H1 (cell line): ENCODE measurements at regions not wholly inside any gene's neighbourhood (a gene's known extent, or its start where the extent isn't known, plus 50 kb on each side); places are given as distances from the start of the nearest gene placed in this dataset.

Experiments
- CTCF ChIA-PET: fragments of 300-600 bp; sonication (Branson Sonifier 250); formaldehyde crosslinking; loops from one replicate; lab custom pipeline; 2021; ENCODE audit not compliant: partially characterized antibody; lab: Charles Lee
- POLR2A ChIA-PET: fragments of 300-600 bp; sonication (Branson Sonifier 250); formaldehyde crosslinking; loops from one replicate; lab custom pipeline; 2021; ENCODE audit warnings: inconsistent platforms; ENCODE audit not compliant: partially characterized antibody; lab: Charles Lee
- DNase-seq, 2 experiments: peaks; one replicate each; pipeline versions ENCODE4 v3.0.0 to v3.0.0-alpha.2; 2010 to 2022; ENCODE audit warnings: low spot score in 2 of 2, low read depth in 1 of 2, mixed read lengths in 1 of 2
- FAIRE-seq: peaks from 2 replicates; lab custom pipeline; 2011; peaks lifted over from hg19 to GRCh38; lab: Jason Lieb, UNC
- H2AFZ ChIP-seq: 2 replicates; pipeline ENCODE4 v1.8.1; 2012; ENCODE audit warnings: low read length, inconsistent platforms
- H2AK5ac ChIP-seq: 2 replicates; pipeline ENCODE4 v1.6.1; 2013; ENCODE audit warnings: low read depth, low read length
- H2BK120ac ChIP-seq: replicated peaks from 2 replicates; pipeline ENCODE3; 2013; ENCODE audit warnings: low read depth, low read length, inconsistent platforms
- H2BK12ac ChIP-seq: 2 replicates; pipeline ENCODE4 v1.6.1; 2013; ENCODE audit warnings: low read depth, low read length
- H2BK15ac ChIP-seq: 2 replicates; pipeline ENCODE4 v1.6.1; 2013; ENCODE audit warnings: low read length
- H2BK20ac ChIP-seq: 2 replicates; pipeline ENCODE4 v1.6.1; 2013; ENCODE audit warnings: low read length
- H2BK5ac ChIP-seq: 2 replicates; pipeline ENCODE4 v1.6.1; 2013; ENCODE audit warnings: low read depth, low read length
- H3K14ac ChIP-seq: 2 replicates; pipeline ENCODE4 v1.6.1; 2013; ENCODE audit warnings: inconsistent platforms; ENCODE audit not compliant: insufficient read length
- H3K18ac ChIP-seq: 2 replicates; pipeline ENCODE4 v1.6.1; 2013; ENCODE audit warnings: low read length; ENCODE audit errors: extremely low read depth
- H3K23ac ChIP-seq: 2 replicates; pipeline ENCODE4 v1.6.1; 2013; ENCODE audit warnings: inconsistent platforms; ENCODE audit not compliant: insufficient read length
- H3K23me2 ChIP-seq: 2 replicates; pipeline ENCODE4 v1.6.1; 2013; ENCODE audit warnings: low read depth, low read length
- H3K27ac ChIP-seq: 2 replicates; pipeline ENCODE4 v1.6.1; 2011; ENCODE audit warnings: low read depth, low read length, inconsistent platforms
- H3K27me3 ChIP-seq, 4 experiments: replicated peaks in 1 of 4; 1 replicate in 1 of 4; 2 replicates in 3 of 4; pipeline versions ENCODE4 v1.6.1 to v1.8.1; 2011 to 2013; ENCODE audit warnings: low read length in 3 of 4, mild to moderate bottlenecking in 3 of 4, inconsistent platforms in 2 of 4, mixed read lengths in 2 of 4, moderate library complexity in 1 of 4; ENCODE audit not compliant: control insufficient read depth in 3 of 4, insufficient read depth in 3 of 4; ENCODE audit errors: extremely low read depth in 1 of 4
- H3K36me3 ChIP-seq, 4 experiments: 2 replicates each; pipeline versions ENCODE4 v1.6.1 to v1.8.1; 2011 to 2013; ENCODE audit warnings: mild to moderate bottlenecking in 4 of 4, low read length in 3 of 4, moderate library complexity in 2 of 4, control low read depth in 1 of 4, inconsistent platforms in 1 of 4; ENCODE audit not compliant: insufficient read depth in 4 of 4, control insufficient read depth in 2 of 4
- H3K4ac ChIP-seq: replicated peaks from 2 replicates; pipeline ENCODE3; 2013; ENCODE audit warnings: low read length, low read depth, mixed read lengths, inconsistent platforms; ENCODE audit not compliant: insufficient read length
- H3K4me1 ChIP-seq, 4 experiments: replicated peaks in 1 of 4; 1 replicate in 1 of 4; 2 replicates in 3 of 4; pipeline versions ENCODE4 v1.6.1 to v1.8.1; 2011 to 2013; ENCODE audit warnings: low read length in 3 of 4, inconsistent platforms in 2 of 4, mixed read lengths in 1 of 4; ENCODE audit not compliant: insufficient read depth in 4 of 4, control insufficient read depth in 3 of 4
- H3K4me2 ChIP-seq, 2 experiments: 2 replicates each; pipeline versions ENCODE4 v1.6.1 to v1.8.1; 2011 to 2013; ENCODE audit warnings: low read depth in 2 of 2, low read length in 2 of 2, control low read depth in 1 of 2, inconsistent platforms in 1 of 2, mild to moderate bottlenecking in 1 of 2; ENCODE audit not compliant: insufficient read depth in 1 of 2
- H3K4me3 ChIP-seq, 4 experiments: fragments of 200-600, 300-600 bp in 1 of 4; sonication (generic), shearing (Covaris generic), sonication (Bioruptor Twin) in 1 of 4; 2 replicates each; pipeline versions ENCODE4 v1.5.1 to v1.8.1; 2011 to 2016; ENCODE audit warnings: low read length in 4 of 4, low read depth in 3 of 4, control low read depth in 2 of 4, inconsistent platforms in 2 of 4, mild to moderate bottlenecking in 2 of 4, mixed read lengths in 1 of 4, moderate library complexity in 1 of 4; ENCODE audit not compliant: insufficient read depth in 2 of 4; ENCODE audit errors: extremely low read depth in 1 of 4
- H3K56ac ChIP-seq: replicated peaks from 2 replicates; pipeline ENCODE3; 2013; ENCODE audit warnings: low read depth, mild to moderate bottlenecking, mixed read lengths, low read length, inconsistent platforms; ENCODE audit not compliant: insufficient read length
- H3K79me1 ChIP-seq: 2 replicates; pipeline ENCODE4 v1.6.1; 2013; ENCODE audit warnings: low read depth, low read length, control low read depth
- H3K79me2 ChIP-seq, 2 experiments: 2 replicates each; pipeline versions ENCODE4 v1.6.1 to v1.8.1; 2012 to 2013; ENCODE audit warnings: low read length in 2 of 2, mild to moderate bottlenecking in 2 of 2, inconsistent platforms in 1 of 2; ENCODE audit not compliant: insufficient read depth in 2 of 2, control insufficient read depth in 1 of 2
- H3K9ac ChIP-seq, 4 experiments: replicated peaks in 1 of 4; 1 replicate in 1 of 4; 2 replicates in 3 of 4; pipeline versions ENCODE4 v1.6.1 to v1.8.1; 2011 to 2013; ENCODE audit warnings: low read depth in 3 of 4, low read length in 3 of 4, control low read depth in 2 of 4, mild to moderate bottlenecking in 2 of 4, moderate library complexity in 2 of 4, inconsistent platforms in 1 of 4; ENCODE audit errors: extremely low read depth in 1 of 4
- H3K9me3 ChIP-seq, 2 experiments: 2 replicates each; pipeline versions ENCODE4 v1.6.1 to v1.8.1; 2012 to 2013; ENCODE audit warnings: mild to moderate bottlenecking in 2 of 2, moderate library complexity in 2 of 2, control low read depth in 1 of 2, inconsistent platforms in 1 of 2, low read depth in 1 of 2, low read length in 1 of 2, mixed read lengths in 1 of 2; ENCODE audit not compliant: insufficient read depth in 2 of 2
- H4K20me1 ChIP-seq, 2 experiments: replicated peaks in 1 of 2; 2 replicates each; pipeline versions ENCODE3 to v1.8.1; 2011 to 2013; ENCODE audit warnings: inconsistent platforms in 2 of 2, low read length in 2 of 2, mild to moderate bottlenecking in 1 of 2; ENCODE audit not compliant: insufficient read depth in 2 of 2, control insufficient read depth in 1 of 2
- H4K5ac ChIP-seq: 2 replicates; pipeline ENCODE4 v1.6.1; 2013; ENCODE audit warnings: low read length, low read depth, mixed read lengths, inconsistent platforms; ENCODE audit not compliant: insufficient read length
- H4K8ac ChIP-seq: 2 replicates; pipeline ENCODE4 v1.8.0; 2013; ENCODE audit warnings: mild to moderate bottlenecking, moderate library complexity, low read length, inconsistent platforms; ENCODE audit not compliant: insufficient read depth; ENCODE audit errors: extremely low read depth
- H4K91ac ChIP-seq: replicated peaks from 2 replicates; pipeline ENCODE3; 2013; ENCODE audit warnings: low read length, mixed read lengths, inconsistent platforms; ENCODE audit not compliant: insufficient read length
- ASH2L ChIP-seq: fragments of 200-600, 300-600 bp; sonication (generic); IDR thresholded peaks from one replicate; pipeline ENCODE4 v1.7.1; 2017; ENCODE audit warnings: low read length
- CHD1 ChIP-seq: IDR thresholded peaks from 2 replicates; pipeline ENCODE4 v1.6.1; 2012; ENCODE audit warnings: low read depth, low read length, improper control_type of control experiment
- E2F6 ChIP-seq: IDR thresholded peaks from 2 replicates; pipeline ENCODE4 v1.6.1; 2012; ENCODE audit warnings: inconsistent platforms
- EGR1 ChIP-seq: IDR thresholded peaks from 2 replicates; pipeline ENCODE4 v1.6.1; 2011; ENCODE audit warnings: low read depth, low read length, borderline replicate concordance
- EP300 ChIP-seq, 2 experiments: IDR thresholded peaks; 1 replicate in 1 of 2; 2 replicates in 1 of 2; pipeline ENCODE4 v1.6.1; 2011 to 2012; ENCODE audit warnings: low read depth in 2 of 2, low read length in 2 of 2, mild to moderate bottlenecking in 2 of 2, borderline replicate concordance in 1 of 2, inconsistent platforms in 1 of 2, moderate library complexity in 1 of 2
- JUN ChIP-seq: IDR thresholded peaks from 2 replicates; pipeline ENCODE4 v1.6.1; 2011; ENCODE audit warnings: low read depth, mild to moderate bottlenecking, improper control_type of control experiment, low read length
- KDM1A ChIP-seq: fragments of 200-600, 300-600 bp; sonication (generic); IDR thresholded peaks from 2 replicates; pipeline ENCODE4 v1.7.1; 2016; ENCODE audit warnings: mild to moderate bottlenecking, low read length, borderline replicate concordance
- KDM4A ChIP-seq: IDR thresholded peaks from one replicate; pipeline ENCODE4 v1.7.1; 2012; ENCODE audit warnings: low read depth, mild to moderate bottlenecking, moderate library complexity, low read length, inconsistent platforms; ENCODE audit not compliant: severe bottlenecking
- NRF1 ChIP-seq: IDR thresholded peaks from 2 replicates; pipeline ENCODE4 v1.6.1; 2011; ENCODE audit warnings: mild to moderate bottlenecking, low read depth, low read length, improper control_type of control experiment
- POLR2A ChIP-seq, 2 experiments: IDR thresholded peaks; 1 replicate in 1 of 2; 2 replicates in 1 of 2; pipeline ENCODE4 v1.6.1; 2011; ENCODE audit warnings: low read depth in 2 of 2, low read length in 2 of 2, mild to moderate bottlenecking in 2 of 2; ENCODE audit errors: control extremely low read depth in 1 of 2
- POU5F1 ChIP-seq: IDR thresholded peaks from 2 replicates; pipeline ENCODE4 v1.6.1; 2011; ENCODE audit warnings: low read depth, mild to moderate bottlenecking, low read length, moderate library complexity
- SIN3A ChIP-seq, 2 experiments: IDR thresholded peaks in 1 of 2; conservative IDR thresholded peaks in 1 of 2; 2 replicates each; pipeline ENCODE4 v1.6.1; 2011 to 2012; ENCODE audit warnings: low read length in 2 of 2, improper control_type of control experiment in 1 of 2, low read depth in 1 of 2, mild to moderate bottlenecking in 1 of 2
- SP1 ChIP-seq: IDR thresholded peaks from 2 replicates; pipeline ENCODE4 v1.6.1; 2011; ENCODE audit warnings: low read depth, low read length
- SRF ChIP-seq: IDR thresholded peaks from 2 replicates; pipeline ENCODE4 v1.6.1; 2011; ENCODE audit warnings: mild to moderate bottlenecking, low read depth, low read length, moderate library complexity
- WGBS, 2 experiments: shearing (Covaris generic) in 1 of 2; methylation state at CpG; one replicate each; pipeline versions ENCODE4 v1.1.6 to v1.1.7; 2013 to 2015; ENCODE audit warnings: low lambda C conversion rate in 2 of 2, mixed read lengths in 2 of 2, inconsistent platforms in 1 of 2, low coverage in 1 of 2, missing lambda C conversion rate in 1 of 2; ENCODE audit not compliant: insufficient replicate concordance in 2 of 2, insufficient coverage in 1 of 2, insufficient read length in 1 of 2; ENCODE audit errors: extremely low coverage in 1 of 2, missing lambda C conversion rate in 1 of 2; 5-methylcytosine and 5-hydroxymethylcytosine counted together

- Histone ChIP-seq H4K8ac (no peak overlapping the region), H2AFZ (no peak overlapping the region), H2BK15ac (no peak overlapping the region), H2AK5ac (no peak overlapping the region), H2BK120ac (no peak overlapping the region), H3K56ac (no peak overlapping the region), H3K4me2 (no peak overlapping the region), H3K14ac (no peak overlapping the region), H2BK20ac (no peak overlapping the region), H3K27ac (no peak overlapping the region), H3K4me1 (no peaks in the 10 kb centered on the region), H3K79me1 (no peaks in the 10 kb centered on the region), H3K4ac (no peak overlapping the region), H3K36me3 (peaks cover 0 to 4% (median 0%) of the 10 kb centered on the region in 4 experiments; a peak in 2 of 8 replicates), H3K4me3 (no peak overlapping the region), H4K91ac (no peak overlapping the region), H3K18ac (no peak overlapping the region), H3K27me3 (no peaks in the 10 kb centered on the region), H2BK12ac (no peak overlapping the region), H4K5ac (no peak overlapping the region), H3K79me2 (no peaks in the 10 kb centered on the region), H2BK5ac (no peak overlapping the region), H3K9me3 (peaks cover 10 to 13% of the 10 kb centered on the region in 2 experiments), H3K23ac (no peak overlapping the region), H3K23me2 (no peaks in the 10 kb centered on the region), H4K20me1 (no peaks in the 10 kb centered on the region), H3K9ac (no peak overlapping the region)
- no peak for FAIRE-seq
- CTCF ChIA-PET: no interaction called here
- POLR2A ChIA-PET: no interaction called here
- WGBS, 2 experiments: 97% methylated on average over 2 of the region's 2 CpGs; no CpG with 5 or more reads in 1 of the 2 experiments
- DNase-seq: no peak
- TF ChIP-seq KDM4A: no peak
- TF ChIP-seq SP1: no peak
- TF ChIP-seq JUN: no peak
- TF ChIP-seq EGR1: no peak
- TF ChIP-seq E2F6: no peak
- no peak for TF ChIP-seq CHD1
- TF ChIP-seq EP300 (IDR thresholded peaks at IDR 0.05; ENCODE audit: borderline replicate concordance in 1 of 2, low read depth in 2 of 2, low read length in 2 of 2): no peak
- TF ChIP-seq NRF1: no peak
- no peak for TF ChIP-seq POU5F1
- TF ChIP-seq ASH2L: no peak
- TF ChIP-seq KDM1A: no peak
- no peak for TF ChIP-seq SRF
- no peak for TF ChIP-seq SIN3A (conservative IDR thresholded peaks at IDR 0.05 in 1 of 2, IDR thresholded peaks at IDR 0.05 in 1 of 2; ENCODE audit: low read depth in 1 of 2, low read length in 2 of 2)
- no peak for TF ChIP-seq POLR2A (IDR thresholded peaks at IDR 0.05; ENCODE audit: control extremely low read depth in 1 of 2, low read depth in 2 of 2, low read length in 2 of 2)
These were observed 435.2 kb upstream of the SEMA3A start for GRCh38 chr7:84629640-84630318.
